GM23248 (cell line): ENCODE measurements at regions not wholly inside any gene's neighbourhood (a gene's known extent, or its start where the extent isn't known, plus 50 kb on each side); places are given as distances from the start of the nearest gene placed in this dataset.

Source experiments
- EZH2 ChIP-seq: fragments of 200-600 bp; sonication (generic); IDR thresholded peaks from 2 replicates; pipeline ENCODE4 v1.6.1; 2018; ENCODE audit warnings: antibody characterized with exemption, mild to moderate bottlenecking; ENCODE audit not compliant: insufficient read depth, poor library complexity, severe bottlenecking
- EZH2phosphoT487 ChIP-seq: fragments of 200-600 bp; sonication (generic); IDR thresholded peaks from 2 replicates; pipeline ENCODE4 v1.6.1; 2018; ENCODE audit warnings: antibody characterized with exemption, moderate library complexity, mild to moderate bottlenecking, low read depth; ENCODE audit not compliant: insufficient read depth

DNA sequence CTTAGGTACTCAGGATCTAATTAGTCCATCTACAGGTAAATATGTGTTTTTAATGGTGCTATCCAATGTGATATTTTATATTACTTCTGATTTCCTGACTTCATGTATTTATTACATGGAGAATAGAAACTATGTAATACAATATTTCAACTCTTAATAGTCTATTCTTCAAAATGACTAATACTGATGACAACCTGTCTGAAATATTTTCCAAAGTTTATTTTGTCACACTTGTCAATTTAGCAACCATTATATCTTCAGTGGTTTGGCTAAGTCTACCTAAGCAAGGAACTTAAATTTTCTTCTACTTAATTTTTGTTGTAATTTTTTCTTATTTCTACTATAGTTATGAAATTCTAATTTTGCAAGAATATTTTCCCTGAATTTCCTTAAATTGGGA, 55.0 kb upstream of the CNTN5 start:
- TF ChIP-seq EZH2 (no peak), EZH2phosphoT487 (no peak)
